WERI-Rb-1 (cell line): ENCODE measurements at regions not wholly inside any gene's neighbourhood (a gene's known extent, or its start where the extent isn't known, plus 50 kb on each side); places are given as distances from the start of the nearest gene placed in this dataset.

Experiments
- DNase-seq: peaks from one replicate; pipeline ENCODE4 v3.0.0-alpha.2; 2020
- H3K27ac ChIP-seq: fragments of 250-450 bp; sonication (Bioruptor Pico); 2 replicates; pipeline ENCODE4 v1.5.1; 2020; ENCODE audit warnings: mild to moderate bottlenecking, moderate library complexity
- H3K27me3 ChIP-seq: fragments of 250-450 bp; sonication (Bioruptor Pico); 2 replicates; pipeline ENCODE4 v1.5.1; 2021; ENCODE audit warnings: mild to moderate bottlenecking, low read depth, moderate library complexity; ENCODE audit not compliant: insufficient read depth, severe bottlenecking
- H3K36me3 ChIP-seq: fragments of 250-450 bp; sonication (Bioruptor Pico); 2 replicates; pipeline ENCODE4 v1.5.1; 2020; ENCODE audit warnings: mild to moderate bottlenecking, moderate library complexity
- H3K4me3 ChIP-seq: 2 replicates; pipeline ENCODE4 v1.5.1; 2011; ENCODE audit warnings: low read depth, mild to moderate bottlenecking, control low read depth, low read length
- H3K9me3 ChIP-seq: fragments of 250-450 bp; sonication (Bioruptor Pico); 2 replicates; pipeline ENCODE4 v1.5.1; 2021; ENCODE audit warnings: mild to moderate bottlenecking, moderate library complexity; ENCODE audit not compliant: severe bottlenecking
- TF ChIP-seq, protein P1 (sequence below): IDR thresholded peaks from 2 replicates; pipeline ENCODE4 v1.5.1; 2011; ENCODE audit warnings: low read depth, mild to moderate bottlenecking, control low read depth, inconsistent platforms, low read length

DNA sequence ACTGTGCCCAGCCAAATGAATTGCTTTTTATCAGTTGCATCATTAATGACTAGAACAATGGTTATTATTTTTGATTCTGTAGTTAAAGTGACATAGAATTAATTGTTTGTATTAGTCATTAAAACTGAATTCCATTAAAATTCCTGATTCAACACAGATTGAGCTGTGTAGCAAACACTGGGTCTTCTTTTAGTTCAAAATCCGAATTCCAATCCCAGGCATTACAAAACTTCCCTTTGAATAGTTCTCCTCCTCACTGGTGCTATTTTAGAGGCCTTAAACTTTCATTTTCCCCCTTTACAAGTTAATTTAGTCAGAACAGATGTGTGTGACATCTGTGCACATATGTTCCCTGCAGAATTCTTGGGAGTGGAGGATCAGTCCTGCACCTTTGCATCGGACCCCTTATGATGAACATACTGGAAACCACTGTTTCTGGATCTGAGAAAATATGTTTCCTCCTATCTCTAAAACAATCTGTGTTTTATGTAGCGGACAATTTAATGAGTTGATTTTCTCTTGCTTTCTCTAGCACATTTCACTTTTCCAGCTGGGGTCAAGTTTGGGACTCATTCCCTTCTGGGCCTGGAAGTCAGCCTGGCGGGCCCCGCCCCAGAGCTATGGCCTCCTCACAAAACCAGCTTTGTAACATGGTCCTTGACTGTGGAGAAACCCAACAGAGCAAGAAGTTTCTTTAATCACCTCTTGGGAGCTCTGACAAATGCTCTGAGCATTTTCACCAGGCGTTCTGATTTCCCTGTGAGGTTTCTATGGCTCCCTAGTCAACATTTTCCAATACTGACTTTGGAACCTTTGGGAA lies 87.9 kb upstream of the MAMDC2 start:
- no peak for DNase-seq
- Histone ChIP-seq H3K4me3 (no peak overlapping the region), H3K36me3 (no peaks in the 10 kb centered on the region), H3K27ac (no peak overlapping the region), H3K9me3 (no peaks in the 10 kb centered on the region), H3K27me3 (no peaks in the 10 kb centered on the region)
- TF ChIP-seq, protein P1, sequence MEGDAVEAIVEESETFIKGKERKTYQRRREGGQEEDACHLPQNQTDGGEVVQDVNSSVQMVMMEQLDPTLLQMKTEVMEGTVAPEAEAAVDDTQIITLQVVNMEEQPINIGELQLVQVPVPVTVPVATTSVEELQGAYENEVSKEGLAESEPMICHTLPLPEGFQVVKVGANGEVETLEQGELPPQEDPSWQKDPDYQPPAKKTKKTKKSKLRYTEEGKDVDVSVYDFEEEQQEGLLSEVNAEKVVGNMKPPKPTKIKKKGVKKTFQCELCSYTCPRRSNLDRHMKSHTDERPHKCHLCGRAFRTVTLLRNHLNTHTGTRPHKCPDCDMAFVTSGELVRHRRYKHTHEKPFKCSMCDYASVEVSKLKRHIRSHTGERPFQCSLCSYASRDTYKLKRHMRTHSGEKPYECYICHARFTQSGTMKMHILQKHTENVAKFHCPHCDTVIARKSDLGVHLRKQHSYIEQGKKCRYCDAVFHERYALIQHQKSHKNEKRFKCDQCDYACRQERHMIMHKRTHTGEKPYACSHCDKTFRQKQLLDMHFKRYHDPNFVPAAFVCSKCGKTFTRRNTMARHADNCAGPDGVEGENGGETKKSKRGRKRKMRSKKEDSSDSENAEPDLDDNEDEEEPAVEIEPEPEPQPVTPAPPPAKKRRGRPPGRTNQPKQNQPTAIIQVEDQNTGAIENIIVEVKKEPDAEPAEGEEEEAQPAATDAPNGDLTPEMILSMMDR, result no peak

DNA sequence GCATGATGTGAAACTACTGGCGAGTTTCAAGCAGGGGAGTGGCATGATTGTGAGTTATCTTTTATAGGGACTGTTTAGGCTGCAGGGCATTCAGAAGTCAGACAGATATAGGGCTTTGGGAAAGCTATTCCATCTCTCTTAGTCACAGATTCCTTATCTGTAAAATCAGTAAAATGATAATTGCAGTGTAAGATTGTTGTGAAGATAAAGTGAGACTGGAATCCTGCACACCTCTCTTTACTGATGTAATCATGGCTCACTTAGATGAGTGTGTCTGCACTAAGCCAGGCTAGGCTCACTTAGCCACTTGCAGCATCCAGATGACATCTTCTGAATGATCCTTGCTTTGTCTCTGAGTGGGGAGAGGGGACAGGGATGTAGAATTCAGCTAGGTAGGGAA lies 81.8 kb upstream of the MAMDC2 start:
- H3K4me3 ChIP-seq, result no peak overlapping the region
- H3K27ac ChIP-seq, result no peak overlapping the region
- TF ChIP-seq, protein P1, result no peak

DNA sequence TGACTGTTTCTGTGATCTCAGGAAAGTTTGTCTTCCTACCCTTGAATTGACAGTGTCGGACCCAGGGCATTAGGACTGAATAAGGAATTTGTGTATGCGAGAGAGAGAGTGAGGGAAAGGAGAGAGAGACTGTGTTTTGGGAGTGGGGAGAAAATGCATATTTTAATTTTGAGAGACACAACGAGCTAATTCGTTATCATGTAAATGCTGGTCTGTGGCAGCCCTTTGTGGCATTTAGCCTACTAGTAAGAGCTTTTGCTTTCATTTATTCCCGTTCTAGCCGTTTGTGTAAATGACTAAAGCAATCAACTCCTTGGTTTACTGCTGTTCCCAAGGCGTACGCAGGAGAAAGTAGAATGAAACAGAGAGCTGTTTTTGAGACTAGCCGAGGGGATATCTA lies 79.8 kb upstream of the MAMDC2 start:
- TF ChIP-seq, protein P1, result no peak
- no peak for DNase-seq
- Histone ChIP-seq H3K9me3 (no peaks in the 10 kb centered on the region), H3K27me3 (no peaks in the 10 kb centered on the region), H3K27ac (no peak overlapping the region), H3K36me3 (no peaks in the 10 kb centered on the region), H3K4me3 (no peak overlapping the region)

More for the DNA sequence above, 81.8 kb upstream of the MAMDC2 start:
- Histone ChIP-seq H3K27me3 (no peaks in the 10 kb centered on the region), H3K9me3 (no peaks in the 10 kb centered on the region), H3K36me3 (no peaks in the 10 kb centered on the region)
- DNase-seq, result no peak

DNA sequence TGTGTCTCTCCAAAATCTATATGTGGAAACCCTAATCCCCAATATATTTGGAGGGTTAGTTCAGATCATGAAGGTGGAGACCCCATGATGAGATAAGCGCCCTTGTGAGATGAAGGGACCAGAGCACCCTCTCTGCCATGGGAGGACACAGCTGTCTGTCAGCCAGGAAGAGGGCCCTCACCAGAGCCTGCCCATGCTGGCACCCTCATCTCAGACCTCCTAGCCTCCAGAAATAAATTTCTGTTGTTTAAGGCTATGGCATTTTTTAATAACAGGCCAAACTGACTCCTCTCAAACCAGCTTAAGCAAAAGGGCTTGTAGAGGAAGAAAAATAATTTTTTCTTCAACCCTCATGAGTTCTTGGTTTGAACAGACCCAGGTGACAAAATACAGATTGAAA lies 79.2 kb upstream of the MAMDC2 start:
- TF ChIP-seq, protein P1, result no peak
- no peak for DNase-seq
- no peaks in the 10 kb centered on the region for H3K9me3 ChIP-seq
- no peak overlapping the region for H3K4me3 ChIP-seq
- no peak overlapping the region for H3K27ac ChIP-seq
- H3K36me3 ChIP-seq, result no peaks in the 10 kb centered on the region
- no peaks in the 10 kb centered on the region for H3K27me3 ChIP-seq

DNA sequence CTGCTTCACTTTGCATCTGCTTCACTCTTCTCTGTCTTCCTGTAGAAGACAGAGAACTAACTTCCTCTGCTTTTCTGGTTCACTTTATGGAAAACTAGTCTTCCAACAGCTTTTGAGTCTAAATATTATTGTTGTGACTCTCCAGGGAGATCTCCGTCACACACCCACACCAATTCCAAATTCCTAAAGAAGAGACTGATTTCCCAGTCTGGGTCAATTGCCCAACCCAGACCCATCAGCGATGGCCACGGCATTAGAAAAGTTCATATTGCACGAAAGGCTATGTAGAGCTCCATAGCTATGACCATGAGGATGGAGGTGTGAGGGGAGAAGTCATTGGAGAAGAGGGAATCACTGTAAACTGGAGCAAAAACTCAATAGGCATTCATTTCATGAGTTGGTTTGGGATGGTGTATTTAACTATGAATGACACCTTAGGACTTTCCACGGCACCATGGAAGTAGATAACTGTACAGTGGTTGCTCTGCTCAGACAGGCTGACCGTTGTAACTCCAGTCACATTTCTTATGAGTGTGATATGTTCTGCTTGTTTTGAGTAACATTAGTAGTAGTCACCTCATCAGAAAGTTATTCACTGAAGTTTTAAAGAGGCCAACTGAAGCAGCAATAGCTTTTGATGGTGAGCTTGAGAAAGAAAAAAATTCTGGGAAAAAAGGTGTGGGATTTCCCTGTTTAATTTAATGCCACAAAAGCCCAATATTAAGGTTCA lies 78.1 kb upstream of the MAMDC2 start:
- no peaks in the 10 kb centered on the region for H3K9me3 ChIP-seq
- H3K27me3 ChIP-seq, result no peaks in the 10 kb centered on the region
- no peaks in the 10 kb centered on the region for H3K36me3 ChIP-seq
- no peak overlapping the region for H3K4me3 ChIP-seq
- TF ChIP-seq, protein P1, result no peak
- no peak overlapping the region for H3K27ac ChIP-seq
- DNase-seq, result no peak
